SW480 (cell line): ENCODE measurements at regions not wholly inside any gene's neighbourhood (a gene's known extent, or its start where the extent isn't known, plus 50 kb on each side); places are given as distances from the start of the nearest gene placed in this dataset.
A peak's percentile ranks its signal among the peaks of the same experiment; 100 is the strongest.
"Not testable (repeated sequence)": the region's sequence is repeated elsewhere in the genome, so short reads cannot be mapped to it uniquely, and the experiment has no call there.

Experiments
- DNase-seq: peaks from one replicate; pipeline ENCODE4 v3.0.0-alpha.2; 2016; ENCODE audit warnings: low spot score

DNA sequence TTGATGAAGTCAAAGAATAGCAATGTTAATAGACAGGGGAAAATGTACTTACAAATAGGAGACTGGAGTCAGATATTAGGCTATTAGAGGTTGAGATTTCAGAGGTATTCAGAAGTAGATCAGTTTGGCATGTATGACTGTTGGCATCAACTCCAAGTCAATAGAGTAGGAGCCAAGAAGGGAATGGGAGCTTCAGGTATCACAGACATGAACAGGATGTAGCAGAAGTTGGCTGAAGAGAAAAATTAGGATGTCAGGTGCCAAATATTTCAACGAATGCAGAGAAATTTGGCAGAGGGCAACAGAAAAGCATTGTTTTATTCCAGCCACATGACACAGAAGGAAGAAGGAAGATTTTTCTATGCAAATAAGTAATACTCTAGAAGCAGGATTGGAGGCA lies 69.7 kb downstream of the GLYATL1 start:
- DNase-seq = no peak

DNA sequence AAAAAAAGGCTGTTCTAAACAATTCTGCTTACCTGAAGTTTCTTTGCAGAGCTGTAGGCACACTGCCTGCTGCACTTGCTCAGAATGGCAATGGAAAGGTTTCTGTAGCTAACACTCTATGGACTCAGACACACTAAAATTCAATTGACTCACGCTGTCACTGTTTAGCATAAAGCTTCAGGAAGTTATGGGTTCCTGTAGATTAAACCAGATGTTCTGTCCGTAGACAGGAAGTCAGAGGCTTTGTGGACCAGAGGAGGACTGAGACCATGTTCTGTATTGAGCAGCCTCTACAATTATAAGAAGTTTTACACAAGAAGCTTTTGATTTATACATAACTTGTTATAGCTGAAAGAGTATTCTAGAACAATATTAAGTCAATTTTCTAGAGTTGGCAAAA lies 70.4 kb downstream of the GLYATL1 start:
- DNase-seq = no peak

DNA sequence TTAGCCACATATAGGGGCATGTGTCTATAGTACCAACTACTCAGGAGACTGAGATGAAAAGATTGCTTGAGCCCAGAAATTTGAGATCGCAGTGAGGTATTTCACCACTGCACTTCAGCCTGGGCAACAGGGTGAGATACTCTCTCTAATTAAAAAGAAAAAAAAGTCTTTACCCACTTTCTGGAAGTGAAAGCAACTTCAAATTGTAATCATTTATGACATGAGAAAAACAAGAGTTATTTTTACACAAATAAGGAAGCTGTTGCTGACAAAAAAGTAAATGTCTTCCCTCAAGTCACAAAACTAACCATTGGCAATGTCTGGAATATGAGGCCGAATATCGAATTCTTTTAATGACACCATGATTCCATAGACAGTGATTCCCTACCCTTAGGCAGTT lies 71.4 kb downstream of the GLYATL1 start:
- no peak for DNase-seq

DNA sequence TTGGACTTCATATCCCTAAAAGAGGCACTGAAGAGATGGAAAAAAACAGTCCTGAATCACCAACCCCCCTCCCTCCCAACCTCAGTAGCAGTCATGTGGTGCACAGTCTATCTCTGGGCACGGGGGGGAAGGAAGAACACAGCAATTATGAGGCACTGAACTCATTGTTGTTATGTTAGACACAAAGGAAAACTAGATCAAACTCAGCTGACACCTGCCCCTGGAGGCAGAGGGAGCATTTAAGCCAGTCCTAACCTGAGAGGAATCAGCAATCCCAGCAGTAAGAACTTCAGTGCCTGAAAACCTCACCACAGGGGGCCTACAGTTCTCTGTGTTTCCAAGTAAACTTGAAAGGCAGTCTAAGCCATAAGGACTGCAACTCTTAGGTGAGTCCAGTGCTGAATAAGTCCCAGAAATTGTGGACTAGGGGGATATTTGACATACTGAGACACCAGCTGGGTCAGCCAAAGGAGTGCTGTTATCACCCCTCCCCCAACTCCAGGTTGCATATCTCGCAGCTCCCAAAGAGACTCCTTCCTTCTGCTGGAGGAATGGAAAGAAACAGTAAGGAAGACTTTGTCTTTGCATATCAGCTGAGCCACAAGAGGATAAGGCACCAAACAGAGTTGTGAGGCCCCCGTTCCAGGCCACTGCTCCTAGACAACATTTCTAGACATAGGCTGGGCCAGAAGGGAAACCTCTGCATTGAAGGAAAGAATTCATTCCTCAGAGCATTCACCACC lies 72.5 kb downstream of the GLYATL1 start:
- no peak for DNase-seq

DNA sequence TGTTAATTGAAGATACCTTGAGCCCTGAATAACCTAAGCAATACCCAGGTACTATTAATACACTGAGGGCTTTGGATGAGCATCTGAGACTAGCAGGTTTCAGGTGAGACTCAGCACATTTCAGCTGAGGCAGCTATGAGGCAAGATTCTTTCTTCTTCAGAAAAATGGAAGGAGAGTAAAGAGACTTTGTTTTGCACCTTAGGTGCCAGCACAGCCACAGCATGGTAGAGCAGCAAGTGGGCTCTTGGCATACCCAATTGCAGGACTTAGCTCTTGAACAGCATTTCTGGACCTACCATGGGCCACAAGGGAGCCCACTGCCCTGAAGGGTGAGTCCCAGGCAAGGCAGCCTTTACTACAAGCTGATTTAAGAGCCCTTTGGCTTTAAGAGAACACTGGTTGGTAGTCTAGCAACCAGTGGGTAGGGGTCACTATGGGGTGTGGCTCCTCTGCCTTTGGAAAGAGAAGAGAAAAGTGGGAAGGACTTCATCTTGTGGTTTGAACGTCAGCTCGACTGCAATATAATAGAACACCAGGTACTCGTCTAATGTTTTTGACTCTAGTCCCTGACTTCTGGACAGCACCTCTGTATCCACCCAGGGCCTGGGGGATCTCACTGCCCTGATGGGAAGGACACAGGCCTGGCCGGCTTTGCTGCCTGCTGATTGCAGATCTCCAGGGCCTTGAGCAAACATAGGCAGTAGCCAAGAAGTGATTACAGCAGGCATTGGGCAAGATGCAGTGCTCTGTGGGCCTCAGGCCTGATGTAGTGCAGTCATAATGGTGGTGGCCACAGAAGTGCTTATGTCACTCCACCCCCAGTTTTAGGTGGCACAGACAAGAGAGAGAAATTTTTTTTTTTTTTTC lies 73.3 kb downstream of the GLYATL1 start:
- no peak for DNase-seq

DNA sequence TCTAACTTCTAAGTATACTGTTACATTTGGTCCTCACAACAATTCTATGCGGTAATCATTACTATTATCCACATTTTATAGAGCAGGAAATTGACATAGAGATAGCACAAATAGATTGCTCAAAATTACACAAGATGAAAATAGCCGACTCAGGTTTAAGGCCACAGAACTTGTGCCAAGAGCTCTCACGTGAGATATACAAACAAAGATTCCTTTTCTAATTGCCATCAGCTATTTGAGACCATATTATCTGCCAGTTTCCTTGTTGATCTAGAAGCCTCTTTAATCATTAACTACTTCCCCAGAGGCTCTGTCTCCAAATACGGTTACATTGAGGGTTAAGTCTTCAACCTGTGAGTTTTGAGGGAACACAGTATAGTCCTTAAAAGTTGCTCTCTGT lies 61.0 kb upstream of the GLYATL1B start:
- DNase-seq = peak; percentile 45

DNA sequence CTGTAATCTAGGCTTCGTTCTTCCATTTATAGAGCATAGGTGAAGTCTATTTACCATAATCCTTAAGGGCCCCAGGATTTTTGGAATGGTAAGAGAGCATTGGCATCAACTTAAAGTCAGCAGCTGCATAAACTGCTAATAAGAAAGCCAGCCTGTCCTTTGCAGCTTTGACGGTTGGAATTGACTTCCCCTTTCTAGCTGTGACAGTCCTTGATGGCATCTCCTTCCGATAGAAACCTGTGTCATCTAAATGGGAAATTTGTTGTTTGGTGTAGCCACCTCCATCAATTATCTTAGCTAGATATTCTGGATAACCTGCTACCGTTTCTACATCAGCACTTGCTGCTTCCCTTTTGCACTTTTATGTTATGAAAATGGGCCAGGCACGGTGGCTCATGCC lies 58.0 kb upstream of the GLYATL1B start:
- no peak for DNase-seq

DNA sequence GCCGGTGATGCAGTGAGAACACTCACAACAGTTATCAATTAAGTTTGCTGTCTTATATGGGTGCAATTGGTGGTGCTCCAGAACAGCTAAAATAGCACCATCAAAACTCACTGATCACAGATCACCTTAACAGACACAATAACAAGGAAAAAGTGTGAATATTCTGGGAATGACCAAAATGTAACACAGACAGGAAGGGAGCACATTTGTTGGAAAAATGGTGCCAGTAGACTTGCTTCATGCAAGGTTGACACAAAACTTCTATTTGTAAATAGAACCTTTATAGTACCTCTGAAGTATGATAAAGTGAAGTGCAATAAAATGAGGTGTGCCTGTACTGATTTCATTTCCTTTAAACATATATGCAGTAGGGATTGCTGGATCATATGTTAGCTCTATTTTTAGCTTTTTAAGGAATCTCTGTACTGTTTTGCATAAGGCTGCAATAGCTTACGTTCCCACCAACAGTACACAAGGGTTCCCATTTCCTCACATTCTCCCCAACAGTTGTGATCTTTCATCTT lies 56.7 kb upstream of the GLYATL1B start:
- no peak for DNase-seq

DNA sequence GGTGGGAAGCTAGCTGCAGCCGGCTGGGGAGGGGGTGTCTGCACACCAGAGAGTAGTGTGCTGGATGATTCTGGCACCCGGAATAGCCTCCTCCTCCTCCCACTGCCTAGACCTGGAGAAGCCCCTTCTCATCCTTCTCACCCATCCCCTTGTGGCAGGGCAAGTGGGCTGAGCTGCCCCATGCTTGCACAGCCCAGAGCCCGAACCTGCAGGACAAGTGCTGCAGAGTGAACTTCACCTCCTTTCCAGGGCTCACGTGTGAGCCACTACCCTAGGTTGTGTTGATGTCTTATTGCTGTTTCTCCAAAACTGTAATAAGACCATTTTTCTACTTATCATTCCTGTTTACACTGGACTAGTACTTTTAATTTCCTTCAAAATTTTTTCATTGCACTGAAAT lies 56.1 kb upstream of the GLYATL1B start:
- no peak for DNase-seq

DNA sequence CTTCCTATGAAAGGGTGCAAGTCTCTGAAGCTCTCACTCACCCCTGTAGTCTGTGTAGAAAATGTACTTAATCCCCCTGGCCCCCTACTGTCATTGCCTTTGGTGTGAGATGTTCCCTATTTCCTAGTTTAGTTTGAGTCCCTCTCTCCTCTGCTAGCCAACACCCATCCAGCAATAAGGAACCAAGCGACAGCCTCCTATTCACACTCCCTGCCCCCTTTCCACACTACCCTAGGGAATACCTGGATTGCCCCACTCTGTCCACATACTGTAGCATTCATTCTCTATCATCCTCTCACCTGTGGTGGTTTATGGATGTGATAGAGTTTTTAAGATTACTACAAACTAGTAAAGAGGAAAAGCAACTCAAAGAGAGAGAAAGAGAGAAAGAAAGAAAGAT lies 54.4 kb upstream of the GLYATL1B start:
- not testable (repeated sequence) for DNase-seq
